ENCODE measurements at regions not wholly inside any gene's neighbourhood (a gene's known extent, or its start where the extent isn't known, plus 50 kb on each side); places are given as distances from the start of the nearest gene placed in this dataset.

DNA sequence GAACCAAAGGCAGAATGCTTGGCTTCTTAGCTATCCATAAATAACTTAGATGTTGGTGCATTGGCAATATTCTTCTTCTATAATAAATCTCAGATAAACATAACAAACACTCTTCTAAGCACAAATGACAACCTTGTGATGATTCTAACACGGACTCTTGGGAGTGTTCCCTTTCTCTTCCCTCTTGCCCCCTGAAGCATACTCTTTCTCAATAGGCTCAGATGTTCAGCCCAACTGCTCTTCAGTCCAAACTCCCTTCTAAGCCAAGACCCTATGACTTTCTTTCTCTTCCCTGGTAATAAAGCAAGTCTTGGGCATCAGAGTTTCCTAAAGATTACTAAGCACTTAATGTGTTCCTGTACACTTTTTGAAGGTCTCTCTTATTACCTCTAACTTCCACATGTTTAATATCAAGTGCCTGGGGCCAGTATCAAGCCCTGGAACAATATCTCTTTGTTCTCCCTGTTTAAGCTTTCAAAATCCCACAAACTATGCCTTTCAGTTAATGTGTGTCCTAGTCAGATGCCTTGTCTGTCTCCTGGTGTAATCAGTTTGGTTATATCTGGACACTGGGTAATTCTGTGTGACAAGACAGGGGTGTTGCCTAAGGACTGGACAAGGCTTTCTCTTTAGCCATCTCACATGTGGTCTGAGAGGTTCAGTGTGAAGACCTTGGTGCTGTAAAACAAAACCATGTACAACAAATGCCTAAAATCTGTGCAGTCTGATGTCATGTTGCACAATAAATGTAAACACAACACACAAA lies 92.9 kb upstream of the IVNS1ABP start:
- TF ChIP-seq, protein P1, sequence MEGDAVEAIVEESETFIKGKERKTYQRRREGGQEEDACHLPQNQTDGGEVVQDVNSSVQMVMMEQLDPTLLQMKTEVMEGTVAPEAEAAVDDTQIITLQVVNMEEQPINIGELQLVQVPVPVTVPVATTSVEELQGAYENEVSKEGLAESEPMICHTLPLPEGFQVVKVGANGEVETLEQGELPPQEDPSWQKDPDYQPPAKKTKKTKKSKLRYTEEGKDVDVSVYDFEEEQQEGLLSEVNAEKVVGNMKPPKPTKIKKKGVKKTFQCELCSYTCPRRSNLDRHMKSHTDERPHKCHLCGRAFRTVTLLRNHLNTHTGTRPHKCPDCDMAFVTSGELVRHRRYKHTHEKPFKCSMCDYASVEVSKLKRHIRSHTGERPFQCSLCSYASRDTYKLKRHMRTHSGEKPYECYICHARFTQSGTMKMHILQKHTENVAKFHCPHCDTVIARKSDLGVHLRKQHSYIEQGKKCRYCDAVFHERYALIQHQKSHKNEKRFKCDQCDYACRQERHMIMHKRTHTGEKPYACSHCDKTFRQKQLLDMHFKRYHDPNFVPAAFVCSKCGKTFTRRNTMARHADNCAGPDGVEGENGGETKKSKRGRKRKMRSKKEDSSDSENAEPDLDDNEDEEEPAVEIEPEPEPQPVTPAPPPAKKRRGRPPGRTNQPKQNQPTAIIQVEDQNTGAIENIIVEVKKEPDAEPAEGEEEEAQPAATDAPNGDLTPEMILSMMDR (IDR thresholded peaks at IDR 0.05 in 4 of 5, conservative IDR thresholded peaks at IDR 0.05 in 1 of 5): no peak
- no peak for TF ChIP-seq POLR2A (IDR thresholded peaks at IDR 0.05)
